Choroid plexus epithelial cell (primary cell): ENCODE measurements at regions not wholly inside any gene's neighbourhood (a gene's known extent, or its start where the extent isn't known, plus 50 kb on each side); places are given as distances from the start of the nearest gene placed in this dataset.
A peak's percentile ranks its signal among the peaks of the same experiment; 100 is the strongest.

Experiments used
- DNase-seq: peaks from one replicate; pipeline ENCODE4 v3.0.0-alpha.2; 2010; ENCODE audit warnings: low read depth
- H3K4me3 ChIP-seq: 2 replicates; pipeline ENCODE4 v1.5.1; 2011; ENCODE audit warnings: low read depth, mild to moderate bottlenecking, control low read depth, low read length, moderate library complexity
- TF ChIP-seq, protein P1 (sequence below): conservative IDR thresholded peaks from 2 replicates; pipeline ENCODE4 v1.5.1; 2011; ENCODE audit warnings: low read depth, mild to moderate bottlenecking, control low read depth, inconsistent platforms, low read length, moderate library complexity

GRCh38 chr2:58928391-58928790, 687.3 kb upstream of the FANCL start:
- H3K4me3 ChIP-seq, result no peak overlapping the region
- no peak for DNase-seq
- TF ChIP-seq, protein P1, sequence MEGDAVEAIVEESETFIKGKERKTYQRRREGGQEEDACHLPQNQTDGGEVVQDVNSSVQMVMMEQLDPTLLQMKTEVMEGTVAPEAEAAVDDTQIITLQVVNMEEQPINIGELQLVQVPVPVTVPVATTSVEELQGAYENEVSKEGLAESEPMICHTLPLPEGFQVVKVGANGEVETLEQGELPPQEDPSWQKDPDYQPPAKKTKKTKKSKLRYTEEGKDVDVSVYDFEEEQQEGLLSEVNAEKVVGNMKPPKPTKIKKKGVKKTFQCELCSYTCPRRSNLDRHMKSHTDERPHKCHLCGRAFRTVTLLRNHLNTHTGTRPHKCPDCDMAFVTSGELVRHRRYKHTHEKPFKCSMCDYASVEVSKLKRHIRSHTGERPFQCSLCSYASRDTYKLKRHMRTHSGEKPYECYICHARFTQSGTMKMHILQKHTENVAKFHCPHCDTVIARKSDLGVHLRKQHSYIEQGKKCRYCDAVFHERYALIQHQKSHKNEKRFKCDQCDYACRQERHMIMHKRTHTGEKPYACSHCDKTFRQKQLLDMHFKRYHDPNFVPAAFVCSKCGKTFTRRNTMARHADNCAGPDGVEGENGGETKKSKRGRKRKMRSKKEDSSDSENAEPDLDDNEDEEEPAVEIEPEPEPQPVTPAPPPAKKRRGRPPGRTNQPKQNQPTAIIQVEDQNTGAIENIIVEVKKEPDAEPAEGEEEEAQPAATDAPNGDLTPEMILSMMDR, result no peak

- no peak overlapping the region for H3K4me3 ChIP-seq
- TF ChIP-seq, protein P1, result no peak
- DNase-seq, result no peak
Observed at GRCh38 chr2:58926112-58926511, 685.0 kb upstream of the FANCL start.

DNA sequence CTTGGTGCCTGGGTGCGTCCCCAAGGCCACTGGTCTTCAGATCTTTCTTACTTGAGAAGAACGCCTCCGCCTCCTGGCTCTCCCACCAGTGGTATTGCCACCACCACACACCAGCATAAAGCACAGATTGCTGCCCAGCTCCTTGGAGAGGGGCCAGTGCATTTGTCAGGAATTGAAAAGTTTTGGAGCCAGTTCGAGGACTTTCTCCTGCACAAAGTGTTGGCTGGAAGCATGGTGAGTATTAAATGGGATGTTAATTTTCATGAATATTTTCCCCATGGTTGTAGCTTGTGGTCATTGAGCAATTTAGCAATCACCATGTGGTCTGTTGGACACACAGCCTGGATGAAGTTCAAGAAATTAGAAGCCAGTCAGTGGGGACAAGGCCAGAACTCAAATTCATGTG, 684.6 kb upstream of the FANCL start:
- peak; percentile 77 for DNase-seq
- H3K4me3 ChIP-seq, result no peak overlapping the region
- TF ChIP-seq, protein P1, result no peak

DNA sequence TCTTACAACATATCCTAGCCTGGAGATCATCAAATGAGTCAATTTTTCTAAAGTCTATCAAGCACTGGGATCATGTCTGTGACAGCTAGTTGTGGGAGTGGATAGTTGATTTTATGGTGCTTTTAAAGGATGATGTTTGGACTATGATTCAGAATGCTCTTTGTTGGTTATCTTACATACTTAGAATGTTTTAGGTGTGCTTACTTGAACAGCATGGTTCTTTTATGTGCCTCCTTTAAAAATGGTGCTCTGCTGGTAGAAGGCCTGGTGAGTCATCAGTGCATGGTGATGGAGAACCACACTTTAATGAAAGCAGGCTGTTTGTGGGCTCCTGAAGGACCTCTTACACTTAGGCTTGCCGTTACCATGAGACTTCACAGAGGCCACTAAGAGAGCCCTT, 682.7 kb upstream of the FANCL start:
- TF ChIP-seq, protein P1, result no peak
- DNase-seq, result peak; percentile 85
- no peak overlapping the region for H3K4me3 ChIP-seq

GRCh38 chr2:58922245-58922644, 681.1 kb upstream of the FANCL start:
- TF ChIP-seq, protein P1, result no peak
- H3K4me3 ChIP-seq, result no peak overlapping the region
- no peak for DNase-seq

DNA sequence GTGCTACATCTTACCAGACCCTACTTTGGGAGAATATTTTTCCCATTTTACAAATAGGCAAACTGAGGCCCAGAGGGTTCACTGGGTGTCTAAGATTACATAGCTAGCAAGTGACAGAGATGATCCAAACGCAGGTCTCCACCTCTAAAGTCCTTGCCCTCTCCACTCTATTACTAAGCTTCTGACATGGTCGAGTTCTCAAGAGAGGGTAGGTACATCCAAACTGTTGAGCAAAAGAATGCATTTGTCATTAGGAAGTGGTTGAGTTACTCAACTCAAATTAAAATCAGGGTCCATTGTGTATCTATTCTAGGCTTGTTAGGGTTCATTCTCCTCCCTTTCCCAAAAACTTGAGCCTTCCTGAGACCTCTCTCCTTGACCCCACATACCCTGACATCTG, 680.6 kb upstream of the FANCL start:
- no peak for DNase-seq
- TF ChIP-seq, protein P1, result no peak
- no peak overlapping the region for H3K4me3 ChIP-seq

- TF ChIP-seq, protein P1, result no peak
- DNase-seq, result peak; percentile 48
- no peak overlapping the region for H3K4me3 ChIP-seq
Observed at GRCh38 chr2:58920001-58920400, 678.9 kb upstream of the FANCL start.
